GM12875 (cell line): ENCODE measurements at regions not wholly inside any gene's neighbourhood (a gene's known extent, or its start where the extent isn't known, plus 50 kb on each side); places are given as distances from the start of the nearest gene placed in this dataset.

Experiments
- H3K4me3 ChIP-seq: one replicate; pipeline ENCODE4 v1.5.1; 2011; ENCODE audit warnings: low read depth, low read length, control low read depth
- TF ChIP-seq, protein P1 (sequence below): IDR thresholded peaks from 2 replicates; pipeline ENCODE4 v1.5.1; 2011; ENCODE audit warnings: low read depth, mild to moderate bottlenecking, control low read depth, inconsistent platforms, low read length, moderate library complexity, borderline replicate concordance; ENCODE audit not compliant: insufficient read depth

- TF ChIP-seq, protein P1, sequence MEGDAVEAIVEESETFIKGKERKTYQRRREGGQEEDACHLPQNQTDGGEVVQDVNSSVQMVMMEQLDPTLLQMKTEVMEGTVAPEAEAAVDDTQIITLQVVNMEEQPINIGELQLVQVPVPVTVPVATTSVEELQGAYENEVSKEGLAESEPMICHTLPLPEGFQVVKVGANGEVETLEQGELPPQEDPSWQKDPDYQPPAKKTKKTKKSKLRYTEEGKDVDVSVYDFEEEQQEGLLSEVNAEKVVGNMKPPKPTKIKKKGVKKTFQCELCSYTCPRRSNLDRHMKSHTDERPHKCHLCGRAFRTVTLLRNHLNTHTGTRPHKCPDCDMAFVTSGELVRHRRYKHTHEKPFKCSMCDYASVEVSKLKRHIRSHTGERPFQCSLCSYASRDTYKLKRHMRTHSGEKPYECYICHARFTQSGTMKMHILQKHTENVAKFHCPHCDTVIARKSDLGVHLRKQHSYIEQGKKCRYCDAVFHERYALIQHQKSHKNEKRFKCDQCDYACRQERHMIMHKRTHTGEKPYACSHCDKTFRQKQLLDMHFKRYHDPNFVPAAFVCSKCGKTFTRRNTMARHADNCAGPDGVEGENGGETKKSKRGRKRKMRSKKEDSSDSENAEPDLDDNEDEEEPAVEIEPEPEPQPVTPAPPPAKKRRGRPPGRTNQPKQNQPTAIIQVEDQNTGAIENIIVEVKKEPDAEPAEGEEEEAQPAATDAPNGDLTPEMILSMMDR = no peak
- H3K4me3 ChIP-seq = no peak overlapping the region
Measured at GRCh38 chr17:33798308-33798707, 456.8 kb upstream of the CCL2 start.

DNA sequence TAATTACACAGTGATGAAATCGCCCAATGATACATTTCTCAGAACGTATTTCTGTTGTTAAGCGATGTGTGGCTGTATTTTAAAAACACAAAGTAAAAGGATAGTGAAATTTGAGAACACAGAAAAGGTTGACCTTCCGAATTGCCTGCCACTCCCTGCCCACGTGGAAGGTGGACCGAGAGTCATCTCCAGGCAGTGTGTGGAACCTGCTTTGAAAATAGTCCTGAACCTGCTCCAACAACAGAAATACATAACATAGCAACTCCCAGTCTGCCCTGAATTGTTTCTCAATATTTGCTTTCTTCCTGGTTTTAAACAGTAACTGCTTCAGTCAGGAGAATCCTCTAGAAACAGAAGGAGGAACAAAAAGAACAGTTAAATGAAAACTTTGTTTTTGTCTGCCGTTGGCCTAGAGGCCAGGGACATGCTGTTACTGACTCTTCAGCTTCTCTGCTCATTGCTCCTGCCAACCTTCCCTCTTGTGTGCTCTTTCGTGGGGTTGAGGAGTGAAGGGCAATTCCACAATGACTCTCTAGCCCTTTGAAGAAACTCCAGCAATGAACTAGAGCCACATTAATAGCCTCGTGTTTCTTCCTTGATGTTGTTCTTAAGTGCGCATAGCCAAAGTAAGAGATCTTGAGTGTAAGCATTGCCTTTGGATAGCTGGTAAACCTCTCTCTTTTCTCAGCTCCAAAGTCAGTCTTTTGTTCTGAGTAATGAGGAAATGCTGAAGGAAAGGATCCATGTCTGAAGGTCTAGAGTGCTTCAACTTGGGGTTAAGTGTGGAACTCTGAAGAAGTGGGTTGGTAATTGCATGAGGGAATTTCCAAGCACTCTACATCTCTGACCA, 452.5 kb upstream of the CCL2 start:
- TF ChIP-seq, protein P1 = no peak
- H3K4me3 ChIP-seq = no peak overlapping the region

GRCh38 chr17:33803199-33803685, 451.8 kb upstream of the CCL2 start:
- TF ChIP-seq, protein P1 = no peak
- no peak overlapping the region for H3K4me3 ChIP-seq

DNA sequence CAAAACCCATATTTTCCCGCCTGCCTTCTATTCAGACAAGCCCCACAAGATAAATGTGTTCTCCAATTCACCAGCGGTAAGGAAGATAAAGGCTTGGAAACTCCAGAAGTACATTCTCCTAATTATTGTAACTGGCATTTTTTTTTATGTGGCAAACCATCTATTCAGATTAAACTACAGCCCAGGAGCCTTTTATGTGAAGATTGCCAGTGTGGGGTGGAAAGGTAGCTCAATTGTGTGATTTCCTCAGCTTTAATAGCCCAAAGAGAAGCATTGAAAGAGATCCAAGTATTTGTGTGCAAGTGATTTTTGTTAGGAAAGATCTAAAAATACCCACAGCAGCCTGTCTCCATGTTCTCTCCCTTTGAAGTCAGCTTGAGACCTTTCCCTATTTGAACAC, 451.4 kb upstream of the CCL2 start:
- TF ChIP-seq, protein P1 = no peak
- H3K4me3 ChIP-seq = no peak overlapping the region

GRCh38 chr17:33804401-33804800, 450.7 kb upstream of the CCL2 start:
- TF ChIP-seq, protein P1 = no peak

DNA sequence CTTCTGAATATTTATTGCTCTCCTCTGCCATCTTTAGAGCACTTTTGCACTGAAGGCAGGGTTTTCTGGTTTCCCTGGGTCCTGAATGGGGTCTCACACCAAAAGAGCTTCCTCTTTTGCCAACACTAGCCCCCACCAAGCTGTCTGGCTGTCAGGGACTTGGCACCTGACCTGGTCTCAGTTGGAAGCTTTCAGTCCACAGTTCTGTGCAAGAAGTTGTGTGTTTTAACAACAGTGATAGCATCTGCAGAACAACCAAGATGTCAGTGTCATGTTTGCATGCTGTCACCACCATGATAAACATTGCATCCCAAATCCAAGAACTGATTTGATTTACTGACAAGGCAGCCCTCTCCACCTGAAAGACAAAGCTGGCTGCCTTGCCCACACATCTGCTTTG, 448.5 kb upstream of the CCL2 start:
- no peak overlapping the region for H3K4me3 ChIP-seq
- TF ChIP-seq, protein P1 = no peak

More at GRCh38 chr17:33804401-33804800, 450.7 kb upstream of the CCL2 start:
- H3K4me3 ChIP-seq = no peak overlapping the region

GRCh38 chr17:33809748-33810147, 445.3 kb upstream of the CCL2 start:
- no peak overlapping the region for H3K4me3 ChIP-seq
- TF ChIP-seq, protein P1 = no peak
